H1 (cell line): ENCODE measurements at regions not wholly inside any gene's neighbourhood (a gene's known extent, or its start where the extent isn't known, plus 50 kb on each side); places are given as distances from the start of the nearest gene placed in this dataset.
A peak's percentile ranks its signal among the peaks of the same experiment; 100 is the strongest.

Experiments
- CTCF ChIA-PET: fragments of 300-600 bp; sonication (Branson Sonifier 250); formaldehyde crosslinking; loops from one replicate; lab custom pipeline; 2021; ENCODE audit not compliant: partially characterized antibody; lab: Charles Lee
- POLR2A ChIA-PET: fragments of 300-600 bp; sonication (Branson Sonifier 250); formaldehyde crosslinking; loops from one replicate; lab custom pipeline; 2021; ENCODE audit warnings: inconsistent platforms; ENCODE audit not compliant: partially characterized antibody; lab: Charles Lee
- DNase-seq, 2 experiments: peaks; one replicate each; pipeline versions ENCODE4 v3.0.0 to v3.0.0-alpha.2; 2010 to 2022; ENCODE audit warnings: low spot score in 2 of 2, low read depth in 1 of 2, mixed read lengths in 1 of 2
- FAIRE-seq: peaks from 2 replicates; lab custom pipeline; 2011; peaks lifted over from hg19 to GRCh38; lab: Jason Lieb, UNC
- H2AFZ ChIP-seq: 2 replicates; pipeline ENCODE4 v1.8.1; 2012; ENCODE audit warnings: low read length, inconsistent platforms
- H2AK5ac ChIP-seq: 2 replicates; pipeline ENCODE4 v1.6.1; 2013; ENCODE audit warnings: low read depth, low read length
- H2BK120ac ChIP-seq: replicated peaks from 2 replicates; pipeline ENCODE3; 2013; ENCODE audit warnings: low read depth, low read length, inconsistent platforms
- H2BK12ac ChIP-seq: 2 replicates; pipeline ENCODE4 v1.6.1; 2013; ENCODE audit warnings: low read depth, low read length
- H2BK15ac ChIP-seq: 2 replicates; pipeline ENCODE4 v1.6.1; 2013; ENCODE audit warnings: low read length
- H2BK20ac ChIP-seq: 2 replicates; pipeline ENCODE4 v1.6.1; 2013; ENCODE audit warnings: low read length
- H2BK5ac ChIP-seq: 2 replicates; pipeline ENCODE4 v1.6.1; 2013; ENCODE audit warnings: low read depth, low read length
- H3K14ac ChIP-seq: 2 replicates; pipeline ENCODE4 v1.6.1; 2013; ENCODE audit warnings: inconsistent platforms; ENCODE audit not compliant: insufficient read length
- H3K18ac ChIP-seq: 2 replicates; pipeline ENCODE4 v1.6.1; 2013; ENCODE audit warnings: low read length; ENCODE audit errors: extremely low read depth
- H3K23ac ChIP-seq: 2 replicates; pipeline ENCODE4 v1.6.1; 2013; ENCODE audit warnings: inconsistent platforms; ENCODE audit not compliant: insufficient read length
- H3K23me2 ChIP-seq: 2 replicates; pipeline ENCODE4 v1.6.1; 2013; ENCODE audit warnings: low read depth, low read length
- H3K27ac ChIP-seq: 2 replicates; pipeline ENCODE4 v1.6.1; 2011; ENCODE audit warnings: low read depth, low read length, inconsistent platforms
- H3K27me3 ChIP-seq, 4 experiments: replicated peaks in 1 of 4; 1 replicate in 1 of 4; 2 replicates in 3 of 4; pipeline versions ENCODE4 v1.6.1 to v1.8.1; 2011 to 2013; ENCODE audit warnings: low read length in 3 of 4, mild to moderate bottlenecking in 3 of 4, inconsistent platforms in 2 of 4, mixed read lengths in 2 of 4, moderate library complexity in 1 of 4; ENCODE audit not compliant: control insufficient read depth in 3 of 4, insufficient read depth in 3 of 4; ENCODE audit errors: extremely low read depth in 1 of 4
- H3K36me3 ChIP-seq, 4 experiments: 2 replicates each; pipeline versions ENCODE4 v1.6.1 to v1.8.1; 2011 to 2013; ENCODE audit warnings: mild to moderate bottlenecking in 4 of 4, low read length in 3 of 4, moderate library complexity in 2 of 4, control low read depth in 1 of 4, inconsistent platforms in 1 of 4; ENCODE audit not compliant: insufficient read depth in 4 of 4, control insufficient read depth in 2 of 4
- H3K4ac ChIP-seq: replicated peaks from 2 replicates; pipeline ENCODE3; 2013; ENCODE audit warnings: low read length, low read depth, mixed read lengths, inconsistent platforms; ENCODE audit not compliant: insufficient read length
- H3K4me1 ChIP-seq, 4 experiments: replicated peaks in 1 of 4; 1 replicate in 1 of 4; 2 replicates in 3 of 4; pipeline versions ENCODE4 v1.6.1 to v1.8.1; 2011 to 2013; ENCODE audit warnings: low read length in 3 of 4, inconsistent platforms in 2 of 4, mixed read lengths in 1 of 4; ENCODE audit not compliant: insufficient read depth in 4 of 4, control insufficient read depth in 3 of 4
- H3K4me2 ChIP-seq, 2 experiments: 2 replicates each; pipeline versions ENCODE4 v1.6.1 to v1.8.1; 2011 to 2013; ENCODE audit warnings: low read depth in 2 of 2, low read length in 2 of 2, control low read depth in 1 of 2, inconsistent platforms in 1 of 2, mild to moderate bottlenecking in 1 of 2; ENCODE audit not compliant: insufficient read depth in 1 of 2
- H3K4me3 ChIP-seq, 4 experiments: fragments of 200-600, 300-600 bp in 1 of 4; sonication (generic), shearing (Covaris generic), sonication (Bioruptor Twin) in 1 of 4; 2 replicates each; pipeline versions ENCODE4 v1.5.1 to v1.8.1; 2011 to 2016; ENCODE audit warnings: low read length in 4 of 4, low read depth in 3 of 4, control low read depth in 2 of 4, inconsistent platforms in 2 of 4, mild to moderate bottlenecking in 2 of 4, mixed read lengths in 1 of 4, moderate library complexity in 1 of 4; ENCODE audit not compliant: insufficient read depth in 2 of 4; ENCODE audit errors: extremely low read depth in 1 of 4
- H3K56ac ChIP-seq: replicated peaks from 2 replicates; pipeline ENCODE3; 2013; ENCODE audit warnings: low read depth, mild to moderate bottlenecking, mixed read lengths, low read length, inconsistent platforms; ENCODE audit not compliant: insufficient read length
- H3K79me1 ChIP-seq: 2 replicates; pipeline ENCODE4 v1.6.1; 2013; ENCODE audit warnings: low read depth, low read length, control low read depth
- H3K79me2 ChIP-seq, 2 experiments: 2 replicates each; pipeline versions ENCODE4 v1.6.1 to v1.8.1; 2012 to 2013; ENCODE audit warnings: low read length in 2 of 2, mild to moderate bottlenecking in 2 of 2, inconsistent platforms in 1 of 2; ENCODE audit not compliant: insufficient read depth in 2 of 2, control insufficient read depth in 1 of 2
- H3K9ac ChIP-seq, 4 experiments: replicated peaks in 1 of 4; 1 replicate in 1 of 4; 2 replicates in 3 of 4; pipeline versions ENCODE4 v1.6.1 to v1.8.1; 2011 to 2013; ENCODE audit warnings: low read depth in 3 of 4, low read length in 3 of 4, control low read depth in 2 of 4, mild to moderate bottlenecking in 2 of 4, moderate library complexity in 2 of 4, inconsistent platforms in 1 of 4; ENCODE audit errors: extremely low read depth in 1 of 4
- H3K9me3 ChIP-seq, 2 experiments: 2 replicates each; pipeline versions ENCODE4 v1.6.1 to v1.8.1; 2012 to 2013; ENCODE audit warnings: mild to moderate bottlenecking in 2 of 2, moderate library complexity in 2 of 2, control low read depth in 1 of 2, inconsistent platforms in 1 of 2, low read depth in 1 of 2, low read length in 1 of 2, mixed read lengths in 1 of 2; ENCODE audit not compliant: insufficient read depth in 2 of 2
- H4K20me1 ChIP-seq, 2 experiments: replicated peaks in 1 of 2; 2 replicates each; pipeline versions ENCODE3 to v1.8.1; 2011 to 2013; ENCODE audit warnings: inconsistent platforms in 2 of 2, low read length in 2 of 2, mild to moderate bottlenecking in 1 of 2; ENCODE audit not compliant: insufficient read depth in 2 of 2, control insufficient read depth in 1 of 2
- H4K5ac ChIP-seq: 2 replicates; pipeline ENCODE4 v1.6.1; 2013; ENCODE audit warnings: low read length, low read depth, mixed read lengths, inconsistent platforms; ENCODE audit not compliant: insufficient read length
- H4K8ac ChIP-seq: 2 replicates; pipeline ENCODE4 v1.8.0; 2013; ENCODE audit warnings: mild to moderate bottlenecking, moderate library complexity, low read length, inconsistent platforms; ENCODE audit not compliant: insufficient read depth; ENCODE audit errors: extremely low read depth
- H4K91ac ChIP-seq: replicated peaks from 2 replicates; pipeline ENCODE3; 2013; ENCODE audit warnings: low read length, mixed read lengths, inconsistent platforms; ENCODE audit not compliant: insufficient read length
- CEBPB ChIP-seq: IDR thresholded peaks from 2 replicates; pipeline ENCODE4 v1.6.1; 2012; ENCODE audit warnings: low read depth, low read length
- FOSL1 ChIP-seq: IDR thresholded peaks from 2 replicates; pipeline ENCODE4 v1.6.1; 2011; ENCODE audit warnings: mild to moderate bottlenecking, low read depth, low read length, moderate library complexity; ENCODE audit not compliant: insufficient read depth
- GTF2F1 ChIP-seq: IDR thresholded peaks from 2 replicates; pipeline ENCODE4 v1.6.1; 2012; ENCODE audit warnings: low read depth, low read length, improper control_type of control experiment, borderline replicate concordance
- JUND ChIP-seq: IDR thresholded peaks from 2 replicates; pipeline ENCODE4 v1.6.1; 2011; ENCODE audit warnings: mild to moderate bottlenecking, improper control_type of control experiment, low read length
- MAX ChIP-seq: IDR thresholded peaks from 2 replicates; pipeline ENCODE4 v1.6.1; 2012; ENCODE audit warnings: inconsistent platforms
- TCF12 ChIP-seq: IDR thresholded peaks from 2 replicates; pipeline ENCODE4 v1.6.1; 2011; ENCODE audit warnings: low read depth, mild to moderate bottlenecking, low read length
- WGBS, 2 experiments: shearing (Covaris generic) in 1 of 2; methylation state at CpG; one replicate each; pipeline versions ENCODE4 v1.1.6 to v1.1.7; 2013 to 2015; ENCODE audit warnings: low lambda C conversion rate in 2 of 2, mixed read lengths in 2 of 2, inconsistent platforms in 1 of 2, low coverage in 1 of 2, missing lambda C conversion rate in 1 of 2; ENCODE audit not compliant: insufficient replicate concordance in 2 of 2, insufficient coverage in 1 of 2, insufficient read length in 1 of 2; ENCODE audit errors: extremely low coverage in 1 of 2, missing lambda C conversion rate in 1 of 2; 5-methylcytosine and 5-hydroxymethylcytosine counted together

- FAIRE-seq (no peak), DNase-seq (no peak)
Measured at GRCh38 chr1:212225416-212225815, 59.8 kb upstream of the PPP2R5A start.

More at GRCh38 chr1:212225416-212225815, 59.8 kb upstream of the PPP2R5A start:
- H4K8ac ChIP-seq, result no peak overlapping the region
- H4K20me1 ChIP-seq, result no peaks in the 10 kb centered on the region
- H3K14ac ChIP-seq, result no peak overlapping the region
- no peaks in the 10 kb centered on the region for H3K23me2 ChIP-seq
- H2BK120ac ChIP-seq, result no peak overlapping the region
- no peaks in the 10 kb centered on the region for H3K36me3 ChIP-seq
- no peak overlapping the region for H2BK20ac ChIP-seq
- 78% methylated on average over 6 of the region's 6 CpGs; no CpG with 5 or more reads in 1 of the 2 experiments for WGBS, 2 experiments
- H2BK15ac ChIP-seq, result no peak overlapping the region
- no peak overlapping the region for H2AK5ac ChIP-seq
- TF ChIP-seq GTF2F1 (no peak), JUND (no peak), CEBPB (no peak), FOSL1 (no peak), TCF12 (no peak), MAX (no peak)
- H2BK12ac ChIP-seq, result no peak overlapping the region
- no peak overlapping the region for H3K18ac ChIP-seq
- no peaks in the 10 kb centered on the region for H3K27me3 ChIP-seq
- no peak overlapping the region for H3K4me3 ChIP-seq
- no peak overlapping the region for H3K4me2 ChIP-seq
- H3K56ac ChIP-seq, result no peak overlapping the region
- no peak overlapping the region for H3K23ac ChIP-seq
- H4K91ac ChIP-seq, result no peak overlapping the region
- H3K27ac ChIP-seq, result no peak overlapping the region
- 0 out of 7 replicates have a peak, but pooled peaks cover 0 to 4% (median 0%) of the 10 kb centered on the region in 4 experiments for H3K4me1 ChIP-seq
- CTCF ChIA-PET, result interaction anchor here (0.8 to 1.4 kb wide), 3 partner anchors 23 to 142 kb away, joined by 3 read pairs; no protein-coding TSS in a partner anchor
- H2AFZ ChIP-seq, result peak overlapping the region; percentile 36; the same call in 1 of the 2 replicates
- H3K79me2 ChIP-seq, result no peaks in the 10 kb centered on the region
- H4K5ac ChIP-seq, result no peak overlapping the region
- H3K9ac ChIP-seq, result no peak overlapping the region
- H3K4ac ChIP-seq, result no peak overlapping the region
- no peak overlapping the region for H2BK5ac ChIP-seq
- POLR2A ChIA-PET, result interaction anchor here (1.3 to 2.0 kb wide), 2 partner anchors 10 to 27 kb away, joined by 3 to 8 read pairs; no protein-coding TSS in a partner anchor
- H3K79me1 ChIP-seq, result no peaks in the 10 kb centered on the region
- H3K9me3 ChIP-seq, result no peaks in the 10 kb centered on the region
